ENCODE measurements at regions not wholly inside any gene's neighbourhood (a gene's known extent, or its start where the extent isn't known, plus 50 kb on each side); places are given as distances from the start of the nearest gene placed in this dataset.

DNA sequence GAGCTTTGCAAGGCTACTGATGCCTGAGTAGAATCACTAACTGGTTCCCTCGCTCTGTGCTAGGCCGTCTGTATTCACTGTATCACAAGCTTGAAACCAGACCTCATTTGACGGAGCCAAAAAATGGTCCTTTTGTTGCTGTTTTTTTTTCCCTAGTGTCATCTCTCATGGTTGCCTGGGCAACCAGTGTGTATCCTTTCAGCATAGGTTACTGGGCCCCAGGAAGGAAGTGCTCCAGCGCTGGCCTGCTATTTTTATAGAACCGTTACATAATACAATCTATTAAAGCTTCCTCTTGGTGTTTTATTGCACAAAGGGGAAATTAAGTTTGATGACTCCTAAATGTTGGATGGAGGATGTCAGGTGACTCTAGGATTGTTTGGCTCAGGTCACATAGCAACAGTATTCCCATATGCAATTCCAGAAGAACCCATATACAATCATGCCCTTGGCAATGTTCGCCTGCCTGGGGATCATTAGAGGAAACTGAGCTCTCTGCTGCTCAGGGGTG, 220.4 kb downstream of the SPRY1 start:
- TF ChIP-seq, protein P1, sequence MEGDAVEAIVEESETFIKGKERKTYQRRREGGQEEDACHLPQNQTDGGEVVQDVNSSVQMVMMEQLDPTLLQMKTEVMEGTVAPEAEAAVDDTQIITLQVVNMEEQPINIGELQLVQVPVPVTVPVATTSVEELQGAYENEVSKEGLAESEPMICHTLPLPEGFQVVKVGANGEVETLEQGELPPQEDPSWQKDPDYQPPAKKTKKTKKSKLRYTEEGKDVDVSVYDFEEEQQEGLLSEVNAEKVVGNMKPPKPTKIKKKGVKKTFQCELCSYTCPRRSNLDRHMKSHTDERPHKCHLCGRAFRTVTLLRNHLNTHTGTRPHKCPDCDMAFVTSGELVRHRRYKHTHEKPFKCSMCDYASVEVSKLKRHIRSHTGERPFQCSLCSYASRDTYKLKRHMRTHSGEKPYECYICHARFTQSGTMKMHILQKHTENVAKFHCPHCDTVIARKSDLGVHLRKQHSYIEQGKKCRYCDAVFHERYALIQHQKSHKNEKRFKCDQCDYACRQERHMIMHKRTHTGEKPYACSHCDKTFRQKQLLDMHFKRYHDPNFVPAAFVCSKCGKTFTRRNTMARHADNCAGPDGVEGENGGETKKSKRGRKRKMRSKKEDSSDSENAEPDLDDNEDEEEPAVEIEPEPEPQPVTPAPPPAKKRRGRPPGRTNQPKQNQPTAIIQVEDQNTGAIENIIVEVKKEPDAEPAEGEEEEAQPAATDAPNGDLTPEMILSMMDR (IDR thresholded peaks at IDR 0.05): no peak
- no peak for TF ChIP-seq ZFX (IDR thresholded peaks at IDR 0.05; ENCODE audit: borderline replicate concordance)

All from 22Rv1 (cell line).